K562 (cell line): ENCODE measurements at regions not wholly inside any gene's neighbourhood (a gene's known extent, or its start where the extent isn't known, plus 50 kb on each side); places are given as distances from the start of the nearest gene placed in this dataset.

Source experiments
- ATAC-seq: fragments of 200-7000 bp; cut with Tn5 transposase; 3 replicates; pipeline ENCODE4 v1.9.1; 2020; ENCODE audit warnings: moderate library complexity
- BruUV-seq: library from RNA; stranded (reverse); fragments of 400-500 nt; replicated peaks from 2 replicates; lab custom pipeline; 2021; lab: Mats Ljungman, UMichigan
- CTCF ChIA-PET: fragments of 300-600 bp; formaldehyde crosslinking; extraction: SDS; loops from one replicate; lab custom pipeline; 2021; ENCODE audit warnings: low intra/inter-chr PET ratio; lab: Yijun Ruan, JAX
- POLR2A ChIA-PET: fragments of 300-600, 350-650 bp; sonication (Branson Sonifier 250); formaldehyde crosslinking; extraction: SDS; loops from one replicate; lab custom pipeline; 2021; ENCODE audit warnings: antibody characterized with exemption, inconsistent platforms; lab: Yijun Ruan, JAX
- DNase-seq, 4 experiments: peaks; one replicate each; pipeline versions ENCODE4 v3.0.0 to v3.0.0-alpha.2; 2011 to 2018; ENCODE audit warnings: low spot score in 3 of 4, mixed read lengths in 3 of 4; ENCODE audit errors: extremely low read depth in 1 of 4
- FAIRE-seq: peaks from 2 replicates; lab custom pipeline; 2011; peaks lifted over from hg19 to GRCh38; lab: Jason Lieb, UNC
- H2AFZ ChIP-seq: 2 replicates; pipeline ENCODE4 v1.6.0; 2011; ENCODE audit warnings: low read depth, low read length, control low read depth, inconsistent platforms
- H3K27ac ChIP-seq: fragments of 200-600 bp; 3 replicates; pipeline ENCODE4 v1.8.0; 2011; ENCODE audit warnings: low read depth, mild to moderate bottlenecking, control low read depth, inconsistent platforms, low read length, moderate library complexity, mixed read lengths; ENCODE audit errors: extremely low read depth
- H3K27me3 ChIP-seq, 2 experiments: fragments of 300-600 bp in 1 of 2; 2 replicates in 1 of 2; 3 replicates in 1 of 2; pipeline versions ENCODE4 v1.6.0 to v1.8.0; 2011; ENCODE audit warnings: inconsistent platforms in 2 of 2, low read length in 2 of 2, mild to moderate bottlenecking in 1 of 2, mixed read lengths in 1 of 2, moderate library complexity in 1 of 2; ENCODE audit not compliant: control insufficient read depth in 2 of 2, insufficient read depth in 2 of 2
- H3K36me3 ChIP-seq: fragments of 300-600 bp; 3 replicates; pipeline ENCODE4 v1.8.0; 2011; ENCODE audit warnings: mild to moderate bottlenecking, low read length, inconsistent platforms; ENCODE audit not compliant: control insufficient read depth, insufficient read depth
- H3K4me1 ChIP-seq, 2 experiments: fragments of 200-600 bp in 1 of 2; replicated peaks in 1 of 2; 2 replicates in 1 of 2; 3 replicates in 1 of 2; pipeline versions ENCODE4 v1.5.1 to v1.8.0; 2011; ENCODE audit warnings: inconsistent platforms in 2 of 2, low read length in 2 of 2, mild to moderate bottlenecking in 1 of 2, mixed read lengths in 1 of 2, moderate library complexity in 1 of 2; ENCODE audit not compliant: control insufficient read depth in 2 of 2, insufficient read depth in 2 of 2
- H3K4me2 ChIP-seq: 2 replicates; pipeline ENCODE4 v1.6.1; 2011; ENCODE audit warnings: low read length, control low read depth, inconsistent platforms, mixed read lengths; ENCODE audit not compliant: insufficient read depth
- H3K4me3 ChIP-seq: fragments of 200-600 bp; sonication (generic), shearing (Covaris generic); 2 replicates; pipeline ENCODE4 v1.5.1; 2016; ENCODE audit warnings: control low read depth, inconsistent platforms
- H3K79me2 ChIP-seq: fragments of 200-600 bp; 3 replicates; pipeline ENCODE4 v1.8.0; 2011; ENCODE audit warnings: low read length, inconsistent platforms; ENCODE audit not compliant: control insufficient read depth, insufficient read depth
- H3K9ac ChIP-seq, 2 experiments: 2 replicates each; pipeline versions ENCODE4 v1.6.0 to v1.6.1; 2011; ENCODE audit warnings: low read depth in 2 of 2, low read length in 2 of 2, control low read depth in 1 of 2, inconsistent platforms in 1 of 2, mild to moderate bottlenecking in 1 of 2, mixed read lengths in 1 of 2; ENCODE audit not compliant: insufficient read depth in 1 of 2
- H3K9me1 ChIP-seq: one replicate; pipeline ENCODE4 v1.6.0; 2011; ENCODE audit warnings: inconsistent platforms, mild to moderate bottlenecking, low read length, moderate library complexity; ENCODE audit not compliant: control insufficient read depth, insufficient read depth
- H3K9me3 ChIP-seq: replicated peaks from 2 replicates; pipeline ENCODE4 v1.5.1; 2011; ENCODE audit warnings: low read depth, low read length, inconsistent platforms; ENCODE audit not compliant: control insufficient read depth, insufficient read depth
- H4K20me1 ChIP-seq: replicated peaks from 2 replicates; pipeline ENCODE4 v1.6.1; 2011; ENCODE audit warnings: low read length, inconsistent platforms, mixed read lengths; ENCODE audit not compliant: control insufficient read depth, insufficient read depth
- BRD4 ChIP-seq: fragments of 200-600 bp; sonication (generic); IDR thresholded peaks from 2 replicates; pipeline ENCODE4 v1.6.1; 2017; ENCODE audit warnings: inconsistent platforms
- FOXA1 ChIP-seq: fragments of 450-650 bp; IDR thresholded peaks from 2 replicates; pipeline ENCODE4 v1.6.1; 2016; ENCODE audit warnings: mild to moderate bottlenecking, borderline replicate concordance
- HDAC1 ChIP-seq, 2 experiments: fragments of 450-650 bp; IDR thresholded peaks; 2 replicates each; pipeline ENCODE4 v1.6.1; 2016 to 2017; ENCODE audit warnings: inconsistent platforms in 1 of 2, mild to moderate bottlenecking in 1 of 2, moderate library complexity in 1 of 2
- HDAC6 ChIP-seq: IDR thresholded peaks from 2 replicates; pipeline ENCODE4 v1.6.1; 2012; ENCODE audit warnings: low read depth, mild to moderate bottlenecking, control low read depth, inconsistent platforms, low read length, moderate library complexity
- PHF8 ChIP-seq: fragments of 200-600 bp; sonication (generic); IDR thresholded peaks from 2 replicates; pipeline ENCODE4 v1.6.1; 2012; ENCODE audit warnings: mixed run types, mild to moderate bottlenecking, inconsistent platforms, low read length, moderate library complexity, borderline replicate concordance
- SMAD1 ChIP-seq: fragments of 150-350 bp; IDR thresholded peaks from 2 replicates; pipeline ENCODE4 v1.6.1; 2014; ENCODE audit warnings: low read length, low read depth; ENCODE audit not compliant: partially characterized antibody
- SNIP1 ChIP-seq: fragments of 450-650 bp; IDR thresholded peaks from 2 replicates; pipeline ENCODE4 v1.7.1; 2017; ENCODE audit warnings: low read depth, mild to moderate bottlenecking
- ZNF212 ChIP-seq: fragments of 450-650 bp; formaldehyde crosslinking; IDR thresholded peaks from 2 replicates; pipeline ENCODE4 v1.4.0; 2020; ENCODE audit warnings: mild to moderate bottlenecking
- WGBS: fragments of 100-300 bp; shearing (Covaris generic); methylation state at CpG from one replicate; pipeline ENCODE4 v1.1.6; 2016; ENCODE audit warnings: low coverage, mixed read lengths; ENCODE audit not compliant: insufficient coverage; ENCODE audit errors: missing lambda C conversion rate; 5-methylcytosine and 5-hydroxymethylcytosine counted together
- in situ Hi-C: fragments of 300-500 bp; cut with MboI; formaldehyde crosslinking; loops from 4 replicates; pipeline ENCODE4 v1.15.0; 2018; ENCODE audit warnings: inconsistent platforms, mixed read lengths
- intact Hi-C: fragments of 100-400 bp; cut with micrococcal nuclease; formaldehyde crosslinking; loops from 2 replicates; pipeline ENCODE4 v1.14.2; 2022
- TF ChIP-seq, protein P1 (sequence below): fragments of 450-650 bp; IDR thresholded peaks from 2 replicates; pipeline ENCODE4 v1.6.1; 2017; ENCODE audit warnings: antibody characterized with exemption
- TF ChIP-seq, protein P2 (sequence below): fragments of 200-600 bp; sonication (generic); IDR thresholded peaks from one replicate; pipeline ENCODE4 v1.6.1; 2012; ENCODE audit warnings: mild to moderate bottlenecking, low read depth, low read length, inconsistent platforms

DNA sequence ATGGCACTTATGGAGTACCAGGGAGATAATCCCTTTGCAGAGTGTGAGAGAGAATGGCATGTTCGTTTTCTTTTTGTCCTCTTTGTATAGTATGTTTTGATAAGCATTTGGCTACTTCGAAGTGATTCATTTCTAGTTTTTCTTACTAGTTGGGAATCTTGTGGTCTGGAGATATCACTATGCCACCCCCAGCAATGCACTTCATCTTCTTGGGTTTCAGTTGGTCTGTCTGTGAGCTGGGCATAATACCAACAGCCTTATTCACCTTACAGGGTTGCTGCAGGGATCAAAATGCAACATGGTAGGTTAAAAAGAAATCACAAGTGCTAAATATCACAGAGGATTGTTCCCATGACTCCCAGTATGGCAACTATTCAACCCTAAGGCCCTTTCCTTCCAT is 387.8 kb upstream of the CADM1 start:
- Histone ChIP-seq H3K27ac (no peak overlapping the region), H3K4me1 (no peaks in the 10 kb centered on the region), H3K9ac (no peak overlapping the region), H3K4me2 (no peak overlapping the region), H3K36me3 (no peaks in the 10 kb centered on the region), H3K9me1 (no peaks in the 10 kb centered on the region), H3K4me3 (no peak overlapping the region), H2AFZ (no peak overlapping the region), H3K9me3 (no peaks in the 10 kb centered on the region), H3K27me3 (no peaks in the 10 kb centered on the region), H4K20me1 (no peaks in the 10 kb centered on the region), H3K79me2 (no peaks in the 10 kb centered on the region)
- POLR2A ChIA-PET = interaction anchor here (0.6 kb wide), 1 partner anchor 8 kb away, joined by 4 read pairs; no protein-coding TSS in a partner anchor
- 0% methylated on average over 2 of the region's 2 CpGs for WGBS
- FAIRE-seq (no peak), ATAC-seq (no peak), DNase-seq (no peak)
- intact Hi-C loops (no loop called here), in situ Hi-C loops (no loop called here)
- BruUV-seq = no TSS peak
- CTCF ChIA-PET = no interaction called here
- no peak for TF ChIP-seq SNIP1
- TF ChIP-seq HDAC1 (IDR thresholded peaks at IDR 0.05) = no peak
- TF ChIP-seq BRD4 = no peak
- TF ChIP-seq PHF8 = no peak
- TF ChIP-seq, protein P1, sequence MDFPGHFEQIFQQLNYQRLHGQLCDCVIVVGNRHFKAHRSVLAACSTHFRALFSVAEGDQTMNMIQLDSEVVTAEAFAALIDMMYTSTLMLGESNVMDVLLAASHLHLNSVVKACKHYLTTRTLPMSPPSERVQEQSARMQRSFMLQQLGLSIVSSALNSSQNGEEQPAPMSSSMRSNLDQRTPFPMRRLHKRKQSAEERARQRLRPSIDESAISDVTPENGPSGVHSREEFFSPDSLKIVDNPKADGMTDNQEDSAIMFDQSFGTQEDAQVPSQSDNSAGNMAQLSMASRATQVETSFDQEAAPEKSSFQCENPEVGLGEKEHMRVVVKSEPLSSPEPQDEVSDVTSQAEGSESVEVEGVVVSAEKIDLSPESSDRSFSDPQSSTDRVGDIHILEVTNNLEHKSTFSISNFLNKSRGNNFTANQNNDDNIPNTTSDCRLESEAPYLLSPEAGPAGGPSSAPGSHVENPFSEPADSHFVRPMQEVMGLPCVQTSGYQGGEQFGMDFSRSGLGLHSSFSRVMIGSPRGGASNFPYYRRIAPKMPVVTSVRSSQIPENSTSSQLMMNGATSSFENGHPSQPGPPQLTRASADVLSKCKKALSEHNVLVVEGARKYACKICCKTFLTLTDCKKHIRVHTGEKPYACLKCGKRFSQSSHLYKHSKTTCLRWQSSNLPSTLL = no peak
- no peak for TF ChIP-seq HDAC6
- no peak for TF ChIP-seq FOXA1
- TF ChIP-seq, protein P2, sequence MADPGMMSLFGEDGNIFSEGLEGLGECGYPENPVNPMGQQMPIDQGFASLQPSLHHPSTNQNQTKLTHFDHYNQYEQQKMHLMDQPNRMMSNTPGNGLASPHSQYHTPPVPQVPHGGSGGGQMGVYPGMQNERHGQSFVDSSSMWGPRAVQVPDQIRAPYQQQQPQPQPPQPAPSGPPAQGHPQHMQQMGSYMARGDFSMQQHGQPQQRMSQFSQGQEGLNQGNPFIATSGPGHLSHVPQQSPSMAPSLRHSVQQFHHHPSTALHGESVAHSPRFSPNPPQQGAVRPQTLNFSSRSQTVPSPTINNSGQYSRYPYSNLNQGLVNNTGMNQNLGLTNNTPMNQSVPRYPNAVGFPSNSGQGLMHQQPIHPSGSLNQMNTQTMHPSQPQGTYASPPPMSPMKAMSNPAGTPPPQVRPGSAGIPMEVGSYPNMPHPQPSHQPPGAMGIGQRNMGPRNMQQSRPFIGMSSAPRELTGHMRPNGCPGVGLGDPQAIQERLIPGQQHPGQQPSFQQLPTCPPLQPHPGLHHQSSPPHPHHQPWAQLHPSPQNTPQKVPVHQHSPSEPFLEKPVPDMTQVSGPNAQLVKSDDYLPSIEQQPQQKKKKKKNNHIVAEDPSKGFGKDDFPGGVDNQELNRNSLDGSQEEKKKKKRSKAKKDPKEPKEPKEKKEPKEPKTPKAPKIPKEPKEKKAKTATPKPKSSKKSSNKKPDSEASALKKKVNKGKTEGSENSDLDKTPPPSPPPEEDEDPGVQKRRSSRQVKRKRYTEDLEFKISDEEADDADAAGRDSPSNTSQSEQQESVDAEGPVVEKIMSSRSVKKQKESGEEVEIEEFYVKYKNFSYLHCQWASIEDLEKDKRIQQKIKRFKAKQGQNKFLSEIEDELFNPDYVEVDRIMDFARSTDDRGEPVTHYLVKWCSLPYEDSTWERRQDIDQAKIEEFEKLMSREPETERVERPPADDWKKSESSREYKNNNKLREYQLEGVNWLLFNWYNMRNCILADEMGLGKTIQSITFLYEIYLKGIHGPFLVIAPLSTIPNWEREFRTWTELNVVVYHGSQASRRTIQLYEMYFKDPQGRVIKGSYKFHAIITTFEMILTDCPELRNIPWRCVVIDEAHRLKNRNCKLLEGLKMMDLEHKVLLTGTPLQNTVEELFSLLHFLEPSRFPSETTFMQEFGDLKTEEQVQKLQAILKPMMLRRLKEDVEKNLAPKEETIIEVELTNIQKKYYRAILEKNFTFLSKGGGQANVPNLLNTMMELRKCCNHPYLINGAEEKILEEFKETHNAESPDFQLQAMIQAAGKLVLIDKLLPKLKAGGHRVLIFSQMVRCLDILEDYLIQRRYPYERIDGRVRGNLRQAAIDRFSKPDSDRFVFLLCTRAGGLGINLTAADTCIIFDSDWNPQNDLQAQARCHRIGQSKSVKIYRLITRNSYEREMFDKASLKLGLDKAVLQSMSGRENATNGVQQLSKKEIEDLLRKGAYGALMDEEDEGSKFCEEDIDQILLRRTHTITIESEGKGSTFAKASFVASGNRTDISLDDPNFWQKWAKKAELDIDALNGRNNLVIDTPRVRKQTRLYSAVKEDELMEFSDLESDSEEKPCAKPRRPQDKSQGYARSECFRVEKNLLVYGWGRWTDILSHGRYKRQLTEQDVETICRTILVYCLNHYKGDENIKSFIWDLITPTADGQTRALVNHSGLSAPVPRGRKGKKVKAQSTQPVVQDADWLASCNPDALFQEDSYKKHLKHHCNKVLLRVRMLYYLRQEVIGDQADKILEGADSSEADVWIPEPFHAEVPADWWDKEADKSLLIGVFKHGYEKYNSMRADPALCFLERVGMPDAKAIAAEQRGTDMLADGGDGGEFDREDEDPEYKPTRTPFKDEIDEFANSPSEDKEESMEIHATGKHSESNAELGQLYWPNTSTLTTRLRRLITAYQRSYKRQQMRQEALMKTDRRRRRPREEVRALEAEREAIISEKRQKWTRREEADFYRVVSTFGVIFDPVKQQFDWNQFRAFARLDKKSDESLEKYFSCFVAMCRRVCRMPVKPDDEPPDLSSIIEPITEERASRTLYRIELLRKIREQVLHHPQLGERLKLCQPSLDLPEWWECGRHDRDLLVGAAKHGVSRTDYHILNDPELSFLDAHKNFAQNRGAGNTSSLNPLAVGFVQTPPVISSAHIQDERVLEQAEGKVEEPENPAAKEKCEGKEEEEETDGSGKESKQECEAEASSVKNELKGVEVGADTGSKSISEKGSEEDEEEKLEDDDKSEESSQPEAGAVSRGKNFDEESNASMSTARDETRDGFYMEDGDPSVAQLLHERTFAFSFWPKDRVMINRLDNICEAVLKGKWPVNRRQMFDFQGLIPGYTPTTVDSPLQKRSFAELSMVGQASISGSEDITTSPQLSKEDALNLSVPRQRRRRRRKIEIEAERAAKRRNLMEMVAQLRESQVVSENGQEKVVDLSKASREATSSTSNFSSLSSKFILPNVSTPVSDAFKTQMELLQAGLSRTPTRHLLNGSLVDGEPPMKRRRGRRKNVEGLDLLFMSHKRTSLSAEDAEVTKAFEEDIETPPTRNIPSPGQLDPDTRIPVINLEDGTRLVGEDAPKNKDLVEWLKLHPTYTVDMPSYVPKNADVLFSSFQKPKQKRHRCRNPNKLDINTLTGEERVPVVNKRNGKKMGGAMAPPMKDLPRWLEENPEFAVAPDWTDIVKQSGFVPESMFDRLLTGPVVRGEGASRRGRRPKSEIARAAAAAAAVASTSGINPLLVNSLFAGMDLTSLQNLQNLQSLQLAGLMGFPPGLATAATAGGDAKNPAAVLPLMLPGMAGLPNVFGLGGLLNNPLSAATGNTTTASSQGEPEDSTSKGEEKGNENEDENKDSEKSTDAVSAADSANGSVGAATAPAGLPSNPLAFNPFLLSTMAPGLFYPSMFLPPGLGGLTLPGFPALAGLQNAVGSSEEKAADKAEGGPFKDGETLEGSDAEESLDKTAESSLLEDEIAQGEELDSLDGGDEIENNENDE = no peak
- TF ChIP-seq SMAD1 = no peak
- no peak for TF ChIP-seq ZNF212 (CRISPR knock-in tag)
